Stomach (tissue), 4 donors: ENCODE measurements at regions not wholly inside any gene's neighbourhood (a gene's known extent, or its start where the extent isn't known, plus 50 kb on each side); places are given as distances from the start of the nearest gene placed in this dataset.

Experiments
- CTCF ChIP-seq, 7 experiments: fragments of 450-650 bp in 4 of 7; fragments of 200-600 bp in 3 of 7; sonication (generic) in 3 of 7; IDR thresholded peaks; one replicate each; pipeline ENCODE4 v1.5.1; 2016 to 2019; ENCODE audit warnings: antibody characterized with exemption in 7 of 7, control low read depth in 2 of 7, mild to moderate bottlenecking in 1 of 7
- EP300 ChIP-seq: sonication (generic); formaldehyde crosslinking; IDR thresholded peaks from one replicate; pipeline ENCODE4 v1.6.1; 2017; ENCODE audit warnings: antibody characterized with exemption
- POLR2A ChIP-seq, 4 donors: fragments of 450-650 bp; IDR thresholded peaks; one replicate each; pipeline ENCODE4 v1.6.1; 2016; ENCODE audit warnings: antibody characterized with exemption in 4 of 4, control low read depth in 2 of 4, mild to moderate bottlenecking in 1 of 4, moderate library complexity in 1 of 4

GRCh38 chr13:105929505-105929904 lies 606.0 kb downstream of the EFNB2 start:
- TF ChIP-seq EP300 = no peak
- TF ChIP-seq CTCF (IDR thresholded peaks at IDR 0.05) = no peak
- no peak for TF ChIP-seq POLR2A (IDR thresholded peaks at IDR 0.05)
